ENCODE measurements at regions not wholly inside any gene's neighbourhood (a gene's known extent, or its start where the extent isn't known, plus 50 kb on each side); places are given as distances from the start of the nearest gene placed in this dataset.

- no peak overlapping the region for H3K4me3 ChIP-seq (ENCODE audit: low read length)
- H3K4me1 ChIP-seq (ENCODE audit: control insufficient read depth, insufficient read depth, low read length) = no peaks in the 10 kb centered on the region
- Mint-ChIP-seq H3K9me3 (peaks cover 60% of the 10 kb centered on the region), H3K27me3 (ENCODE audit: insufficient read depth) (no peaks in the 10 kb centered on the region), H3K4me3 (no peak overlapping the region), H3K27ac (no peak overlapping the region), H3K36me3 (ENCODE audit: low read depth) (no peaks in the 10 kb centered on the region), H3K4me1 (no peaks in the 10 kb centered on the region)
- WGBS, 2 experiments (ENCODE audit: insufficient coverage in 1 of 2, insufficient read length in 1 of 2) = 75% methylated on average over 2 of the region's 2 CpGs; no CpG with 5 or more reads in 1 of the 2 experiments
- no peak overlapping the region for H3K27ac ChIP-seq (ENCODE audit: low read depth, low read length)
- no peak overlapping the region for H3K9ac ChIP-seq (ENCODE audit: extremely low read depth, low read length, poor library complexity, severe bottlenecking)
- H3K36me3 ChIP-seq (ENCODE audit: control insufficient read depth, insufficient read depth, low read length) = no peaks in the 10 kb centered on the region
- H3K27me3 ChIP-seq (ENCODE audit: control insufficient read depth, insufficient read depth, low read length, poor library complexity, severe bottlenecking) = no peaks in the 10 kb centered on the region
- DNase-seq = peak; percentile 77
- H3K9me3 ChIP-seq (ENCODE audit: control insufficient read depth, low read length) = no peaks in the 10 kb centered on the region
- TF ChIP-seq, protein P1, sequence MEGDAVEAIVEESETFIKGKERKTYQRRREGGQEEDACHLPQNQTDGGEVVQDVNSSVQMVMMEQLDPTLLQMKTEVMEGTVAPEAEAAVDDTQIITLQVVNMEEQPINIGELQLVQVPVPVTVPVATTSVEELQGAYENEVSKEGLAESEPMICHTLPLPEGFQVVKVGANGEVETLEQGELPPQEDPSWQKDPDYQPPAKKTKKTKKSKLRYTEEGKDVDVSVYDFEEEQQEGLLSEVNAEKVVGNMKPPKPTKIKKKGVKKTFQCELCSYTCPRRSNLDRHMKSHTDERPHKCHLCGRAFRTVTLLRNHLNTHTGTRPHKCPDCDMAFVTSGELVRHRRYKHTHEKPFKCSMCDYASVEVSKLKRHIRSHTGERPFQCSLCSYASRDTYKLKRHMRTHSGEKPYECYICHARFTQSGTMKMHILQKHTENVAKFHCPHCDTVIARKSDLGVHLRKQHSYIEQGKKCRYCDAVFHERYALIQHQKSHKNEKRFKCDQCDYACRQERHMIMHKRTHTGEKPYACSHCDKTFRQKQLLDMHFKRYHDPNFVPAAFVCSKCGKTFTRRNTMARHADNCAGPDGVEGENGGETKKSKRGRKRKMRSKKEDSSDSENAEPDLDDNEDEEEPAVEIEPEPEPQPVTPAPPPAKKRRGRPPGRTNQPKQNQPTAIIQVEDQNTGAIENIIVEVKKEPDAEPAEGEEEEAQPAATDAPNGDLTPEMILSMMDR (conservative IDR thresholded peaks at IDR 0.05) = peak; percentile 69
Measured at GRCh38 chrX:39133971-39134370, 332.7 kb downstream of the MID1IP1 start.

GRCh38 chrX:39137363-39137954 is 336.2 kb downstream of the MID1IP1 start:
- Mint-ChIP-seq H3K4me3 (no peak overlapping the region), H3K36me3 (ENCODE audit: low read depth) (no peaks in the 10 kb centered on the region), H3K27me3 (ENCODE audit: insufficient read depth) (no peaks in the 10 kb centered on the region), H3K4me1 (no peaks in the 10 kb centered on the region), H3K27ac (no peak overlapping the region), H3K9me3 (peaks cover 59% of the 10 kb centered on the region)
- no peaks in the 10 kb centered on the region for H3K4me1 ChIP-seq (ENCODE audit: control insufficient read depth, insufficient read depth, low read length)
- no peak for DNase-seq
- H3K9me3 ChIP-seq (ENCODE audit: control insufficient read depth, low read length) = no peaks in the 10 kb centered on the region
- WGBS, 2 experiments (ENCODE audit: insufficient coverage in 1 of 2, insufficient read length in 1 of 2) = 92% methylated on average over 3 of the region's 3 CpGs; no CpG with 5 or more reads in 1 of the 2 experiments
- TF ChIP-seq, protein P1 (conservative IDR thresholded peaks at IDR 0.05) = no peak
- H3K9ac ChIP-seq (ENCODE audit: extremely low read depth, low read length, poor library complexity, severe bottlenecking) = no peak overlapping the region
- H3K27me3 ChIP-seq (ENCODE audit: control insufficient read depth, insufficient read depth, low read length, poor library complexity, severe bottlenecking) = no peaks in the 10 kb centered on the region
- no peaks in the 10 kb centered on the region for H3K36me3 ChIP-seq (ENCODE audit: control insufficient read depth, insufficient read depth, low read length)
- no peak overlapping the region for H3K4me3 ChIP-seq (ENCODE audit: low read length)
- no peak overlapping the region for H3K27ac ChIP-seq (ENCODE audit: low read depth, low read length)

GRCh38 chrX:39140581-39140980 is 339.3 kb downstream of the MID1IP1 start:
- H3K4me1 ChIP-seq (ENCODE audit: control insufficient read depth, insufficient read depth, low read length) = no peaks in the 10 kb centered on the region
- TF ChIP-seq, protein P1 (conservative IDR thresholded peaks at IDR 0.05) = no peak
- no peaks in the 10 kb centered on the region for H3K27me3 ChIP-seq (ENCODE audit: control insufficient read depth, insufficient read depth, low read length, poor library complexity, severe bottlenecking)
- Mint-ChIP-seq H3K4me1 (peaks cover 7% of the 10 kb centered on the region), H3K4me3 (no peak overlapping the region), H3K36me3 (ENCODE audit: low read depth) (no peaks in the 10 kb centered on the region), H3K27ac (no peak overlapping the region), H3K27me3 (ENCODE audit: insufficient read depth) (no peaks in the 10 kb centered on the region), H3K9me3 (peaks cover 56% of the 10 kb centered on the region)
- DNase-seq = no peak
- H3K27ac ChIP-seq (ENCODE audit: low read depth, low read length) = no peak overlapping the region
- no peaks in the 10 kb centered on the region for H3K36me3 ChIP-seq (ENCODE audit: control insufficient read depth, insufficient read depth, low read length)
- H3K9ac ChIP-seq (ENCODE audit: extremely low read depth, low read length, poor library complexity, severe bottlenecking) = no peak overlapping the region
- H3K9me3 ChIP-seq (ENCODE audit: control insufficient read depth, low read length) = no peaks in the 10 kb centered on the region
- WGBS, 2 experiments (ENCODE audit: insufficient coverage in 1 of 2, insufficient read length in 1 of 2) = 96% methylated on average over 3 of the region's 3 CpGs; no CpG with 5 or more reads in 1 of the 2 experiments
- no peak overlapping the region for H3K4me3 ChIP-seq (ENCODE audit: low read length)

Data from endodermal cell (in vitro differentiated cells).